A549 (cell line): ENCODE measurements at regions not wholly inside any gene's neighbourhood (a gene's known extent, or its start where the extent isn't known, plus 50 kb on each side); places are given as distances from the start of the nearest gene placed in this dataset.

Experiments
- JUN ChIP-seq, 2 experiments: fragments of >200 bp; sonication (Bioruptor Twin); formaldehyde crosslinking; IDR thresholded peaks; 2 replicates in 1 of 2; 3 replicates in 1 of 2; pipeline ENCODE4 v1.6.1; 2016 to 2017
- MAFK ChIP-seq: fragments of 450-650 bp; IDR thresholded peaks from 2 replicates; pipeline ENCODE4 v1.6.1; 2014; ENCODE audit not compliant: partially characterized antibody
- RNF2 ChIP-seq: fragments of 200-600 bp; sonication (generic); IDR thresholded peaks from 2 replicates; pipeline ENCODE4 v1.6.1; 2016; ENCODE audit warnings: low read depth, mild to moderate bottlenecking, antibody characterized with exemption, moderate library complexity, borderline replicate concordance
- ZFP36 ChIP-seq: fragments of 450-650 bp; IDR thresholded peaks from 2 replicates; pipeline ENCODE4 v1.6.1; 2014; ENCODE audit warnings: borderline replicate concordance; ENCODE audit not compliant: partially characterized antibody
- TF ChIP-seq, protein P1 (sequence below): fragments of >200 bp; sonication (Bioruptor Twin); formaldehyde crosslinking; IDR thresholded peaks from 3 replicates; pipeline ENCODE4 v1.5.1; 2016
- TF ChIP-seq, protein P2 (sequence below): fragments of 250-450 bp; sonication (Bioruptor Pico); IDR thresholded peaks from 2 replicates; pipeline ENCODE4 v1.5.0; 2021; ENCODE audit warnings: mild to moderate bottlenecking, moderate library complexity, borderline replicate concordance
- TF ChIP-seq, protein P3 (sequence below): IDR thresholded peaks from 2 replicates; pipeline ENCODE4 v1.6.1; 2012

DNA sequence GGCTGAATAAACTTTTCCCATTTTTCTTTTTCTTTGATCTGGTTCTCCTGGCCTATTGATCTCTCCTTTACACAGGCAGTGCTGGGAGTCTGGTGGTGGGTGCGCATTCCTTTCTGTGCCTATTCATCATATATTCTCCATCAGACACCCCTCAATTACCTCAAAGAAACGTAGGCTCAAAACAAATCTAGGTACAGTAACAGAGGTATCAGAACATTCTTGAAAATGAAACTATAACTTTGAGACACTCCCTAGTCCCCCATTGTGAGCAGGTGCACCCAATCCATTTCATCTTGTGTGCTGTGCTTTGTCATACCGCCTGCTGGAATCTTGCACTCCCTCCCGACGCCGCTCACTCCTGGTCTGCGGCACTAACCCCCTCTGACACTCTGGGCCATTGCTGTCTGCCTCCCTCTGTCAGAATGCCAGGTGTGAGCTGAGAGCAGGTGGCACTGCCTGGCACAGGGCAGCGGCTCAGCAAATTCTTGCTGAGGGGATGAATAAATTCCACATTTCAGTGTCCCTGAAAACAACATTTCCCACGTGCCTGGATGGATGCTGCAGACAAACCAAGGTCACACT is 303.4 kb upstream of the EXOC2 start:
- TF ChIP-seq, protein P1, sequence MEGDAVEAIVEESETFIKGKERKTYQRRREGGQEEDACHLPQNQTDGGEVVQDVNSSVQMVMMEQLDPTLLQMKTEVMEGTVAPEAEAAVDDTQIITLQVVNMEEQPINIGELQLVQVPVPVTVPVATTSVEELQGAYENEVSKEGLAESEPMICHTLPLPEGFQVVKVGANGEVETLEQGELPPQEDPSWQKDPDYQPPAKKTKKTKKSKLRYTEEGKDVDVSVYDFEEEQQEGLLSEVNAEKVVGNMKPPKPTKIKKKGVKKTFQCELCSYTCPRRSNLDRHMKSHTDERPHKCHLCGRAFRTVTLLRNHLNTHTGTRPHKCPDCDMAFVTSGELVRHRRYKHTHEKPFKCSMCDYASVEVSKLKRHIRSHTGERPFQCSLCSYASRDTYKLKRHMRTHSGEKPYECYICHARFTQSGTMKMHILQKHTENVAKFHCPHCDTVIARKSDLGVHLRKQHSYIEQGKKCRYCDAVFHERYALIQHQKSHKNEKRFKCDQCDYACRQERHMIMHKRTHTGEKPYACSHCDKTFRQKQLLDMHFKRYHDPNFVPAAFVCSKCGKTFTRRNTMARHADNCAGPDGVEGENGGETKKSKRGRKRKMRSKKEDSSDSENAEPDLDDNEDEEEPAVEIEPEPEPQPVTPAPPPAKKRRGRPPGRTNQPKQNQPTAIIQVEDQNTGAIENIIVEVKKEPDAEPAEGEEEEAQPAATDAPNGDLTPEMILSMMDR = no peak
- TF ChIP-seq JUN (IDR thresholded peaks at IDR 0.05) = no peak
- TF ChIP-seq, protein P2, sequence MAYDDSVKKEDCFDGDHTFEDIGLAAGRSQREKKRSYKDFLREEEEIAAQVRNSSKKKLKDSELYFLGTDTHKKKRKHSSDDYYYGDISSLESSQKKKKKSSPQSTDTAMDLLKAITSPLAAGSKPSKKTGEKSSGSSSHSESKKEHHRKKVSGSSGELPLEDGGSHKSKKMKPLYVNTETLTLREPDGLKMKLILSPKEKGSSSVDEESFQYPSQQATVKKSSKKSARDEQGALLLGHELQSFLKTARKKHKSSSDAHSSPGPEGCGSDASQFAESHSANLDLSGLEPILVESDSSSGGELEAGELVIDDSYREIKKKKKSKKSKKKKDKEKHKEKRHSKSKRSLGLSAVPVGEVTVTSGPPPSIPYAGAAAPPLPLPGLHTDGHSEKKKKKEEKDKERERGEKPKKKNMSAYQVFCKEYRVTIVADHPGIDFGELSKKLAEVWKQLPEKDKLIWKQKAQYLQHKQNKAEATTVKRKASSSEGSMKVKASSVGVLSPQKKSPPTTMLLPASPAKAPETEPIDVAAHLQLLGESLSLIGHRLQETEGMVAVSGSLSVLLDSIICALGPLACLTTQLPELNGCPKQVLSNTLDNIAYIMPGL (CRISPR knock-in tag) = no peak
- TF ChIP-seq, protein P3, sequence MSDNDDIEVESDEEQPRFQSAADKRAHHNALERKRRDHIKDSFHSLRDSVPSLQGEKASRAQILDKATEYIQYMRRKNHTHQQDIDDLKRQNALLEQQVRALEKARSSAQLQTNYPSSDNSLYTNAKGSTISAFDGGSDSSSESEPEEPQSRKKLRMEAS = no peak
- TF ChIP-seq MAFK = no peak
- no peak for TF ChIP-seq RNF2
- no peak for TF ChIP-seq ZFP36
